Ovary (tissue), 7 donors: ENCODE measurements at regions not wholly inside any gene's neighbourhood (a gene's known extent, or its start where the extent isn't known, plus 50 kb on each side); places are given as distances from the start of the nearest gene placed in this dataset.

Experiments used
- DNase-seq, 5 donors: peaks; one replicate each; pipeline ENCODE4 v3.0.0-alpha.2; 2019 to 2020
- H3K27ac ChIP-seq, 2 donors: fragments of 200-600 bp; one replicate each; pipeline versions ENCODE4 v1.5.1 to v1.8.0; 2019 to 2022
- H3K27me3 ChIP-seq: fragments of 200-600 bp; one replicate; pipeline ENCODE4 v1.8.0; 2022
- H3K36me3 ChIP-seq: fragments of 200-600 bp; sonication (generic); one replicate; pipeline ENCODE4 v1.5.1; 2019
- H3K4me1 ChIP-seq: one replicate; pipeline ENCODE4 v1.8.1; 2013; ENCODE audit warnings: mild to moderate bottlenecking, moderate library complexity; ENCODE audit not compliant: insufficient read depth
- H3K4me3 ChIP-seq: fragments of 200-600 bp; sonication (generic); one replicate; pipeline ENCODE4 v1.5.1; 2017
- H3K9me3 ChIP-seq, 2 donors: fragments of 200-600 bp in 1 of 2; sonication (generic) in 1 of 2; one replicate each; pipeline versions ENCODE4 v1.5.1 to v1.8.1; 2013 to 2019; ENCODE audit warnings: mild to moderate bottlenecking in 1 of 2, moderate library complexity in 1 of 2
- CTCF ChIP-seq, 3 donors: fragments of 450-650 bp in 2 of 3; fragments of 200-600 bp in 1 of 3; IDR thresholded peaks; one replicate each; pipeline versions ENCODE4 v1.5.1 to v1.8.0; 2016 to 2022; ENCODE audit warnings: antibody characterized with exemption in 3 of 3, mild to moderate bottlenecking in 1 of 3
- EP300 ChIP-seq: sonication (generic); formaldehyde crosslinking; IDR thresholded peaks from one replicate; pipeline ENCODE4 v1.6.1; 2017; ENCODE audit warnings: antibody characterized with exemption
- POLR2A ChIP-seq: fragments of 450-650 bp; IDR thresholded peaks from one replicate; pipeline ENCODE4 v1.6.1; 2017; ENCODE audit warnings: antibody characterized with exemption, mild to moderate bottlenecking, moderate library complexity
- WGBS, 3 donors: extraction: QIAGEN DNeasy Blood & Tissue Kit in 1 of 3; methylation state at CpG; one replicate each; pipeline versions ENCODE4 v1.1.5 to v1.1.7; 2013 to 2017; 5-methylcytosine and 5-hydroxymethylcytosine counted together
- intact Hi-C, 4 donors: fragments of 100-400 bp; cut with DNase I; formaldehyde crosslinking; loops; one replicate each; pipeline versions ENCODE4 v1.11.0 to v1.15.1; 2022 to 2023
- donor health status: DM: no; HTN: no; CAD: no; lungs with moderate emphysema.
- donor health status: DM: no; HTN: no; CAD: no.
- donor health status: Bipolar disorder and iron deficiency.
- donor health status: DM: no; HTN: no; CAD: no.
- donor health status: DM: yes; HTN: yes; CAD: no.

GRCh38 chr7:113986216-113986615 lies 67.4 kb upstream of the PPP1R3A start:
- Histone ChIP-seq H3K27me3 (no peaks in the 10 kb centered on the region), H3K36me3 (no peaks in the 10 kb centered on the region), H3K4me3 (no peak overlapping the region), H3K9me3 (no peaks in the 10 kb centered on the region), H3K27ac (no peak overlapping the region), H3K4me1 (no peaks in the 10 kb centered on the region)
- 90 to 95% (median 93%) methylated on average over 2 of the region's 2 CpGs for WGBS, 3 donors
- TF ChIP-seq POLR2A (no peak), CTCF (IDR thresholded peaks at IDR 0.05) (no peak), EP300 (no peak)
- DNase-seq, result no peak
- intact Hi-C loops, result no loop called here

GRCh38 chr7:113976508-113976907 lies 57.7 kb upstream of the PPP1R3A start:
- no peak for DNase-seq
- Histone ChIP-seq H3K9me3 (no peaks in the 10 kb centered on the region), H3K27me3 (no peaks in the 10 kb centered on the region), H3K27ac (no peak overlapping the region), H3K4me1 (no peaks in the 10 kb centered on the region), H3K36me3 (no peaks in the 10 kb centered on the region), H3K4me3 (no peak overlapping the region)
- TF ChIP-seq EP300 (no peak), CTCF (IDR thresholded peaks at IDR 0.05) (no peak), POLR2A (no peak)
- WGBS, 3 donors, result 88 to 91% (median 90%) methylated on average over 4 of the region's 4 CpGs
- intact Hi-C loops, result no loop called here

GRCh38 chr7:113968713-113969112 lies 49.9 kb upstream of the PPP1R3A start:
- no peak overlapping the region for H3K27ac ChIP-seq
- no peak for DNase-seq
- H3K4me3 ChIP-seq, result no peak overlapping the region
- H3K27me3 ChIP-seq, result no peaks in the 10 kb centered on the region
- 42 to 47% (median 46%) methylated on average over 2 of the region's 2 CpGs for WGBS, 3 donors
- no peaks in the 10 kb centered on the region for H3K9me3 ChIP-seq
- intact Hi-C loops, result no loop called here
- TF ChIP-seq POLR2A (no peak), CTCF (IDR thresholded peaks at IDR 0.05) (no peak), EP300 (no peak)
- H3K4me1 ChIP-seq, result no peaks in the 10 kb centered on the region
- H3K36me3 ChIP-seq, result no peaks in the 10 kb centered on the region
